Activated CD4-positive, CD25-positive, alpha-beta regulatory T cell treated with anti-CD3 and anti-CD28 coated beads, Interleukin-2, amount 50 U/mL, for 72 hours (primary cell): ENCODE measurements at regions not wholly inside any gene's neighbourhood (a gene's known extent, or its start where the extent isn't known, plus 50 kb on each side); places are given as distances from the start of the nearest gene placed in this dataset.

Source experiments
- DNase-seq: peaks from one replicate; pipeline ENCODE4 v3.0.0; 2021

GRCh38 chr20:6956574-6956973 is 189.1 kb downstream of the BMP2 start:
- DNase-seq: no peak

GRCh38 chr20:6959900-6960312 is 192.4 kb downstream of the BMP2 start:
- DNase-seq: no peak

GRCh38 chr20:6966721-6967120 is 199.2 kb downstream of the BMP2 start:
- DNase-seq: no peak

GRCh38 chr20:6974838-6975237 is 207.4 kb downstream of the BMP2 start:
- no peak for DNase-seq

GRCh38 chr20:6975311-6975710 is 207.8 kb downstream of the BMP2 start:
- no peak for DNase-seq

GRCh38 chr20:6976106-6976900 is 208.8 kb downstream of the BMP2 start:
- no peak for DNase-seq

GRCh38 chr20:6979621-6980020 is 212.1 kb downstream of the BMP2 start:
- DNase-seq: no peak

GRCh38 chr20:6993011-6993410 is 225.5 kb downstream of the BMP2 start:
- no peak for DNase-seq

- no peak for DNase-seq
Observed at GRCh38 chr20:6993511-6993910, 226.0 kb downstream of the BMP2 start.

GRCh38 chr20:6994452-6994851 is 227.0 kb downstream of the BMP2 start:
- DNase-seq: no peak

GRCh38 chr20:6998909-6999308 is 231.4 kb downstream of the BMP2 start:
- DNase-seq: no peak

GRCh38 chr20:6999381-6999780 is 231.9 kb downstream of the BMP2 start:
- DNase-seq: no peak

- DNase-seq: no peak
Observed at GRCh38 chr20:7003598-7003997, 236.1 kb downstream of the BMP2 start.

- DNase-seq: no peak
Observed at GRCh38 chr20:7004801-7005200, 237.3 kb downstream of the BMP2 start.

GRCh38 chr20:7010527-7010926 is 243.0 kb downstream of the BMP2 start:
- no peak for DNase-seq

GRCh38 chr20:7015257-7015656 is 247.8 kb downstream of the BMP2 start:
- DNase-seq: no peak

GRCh38 chr20:7022597-7022996 is 255.1 kb downstream of the BMP2 start:
- DNase-seq: no peak

- DNase-seq: no peak
Observed at GRCh38 chr20:7025635-7026034, 258.1 kb downstream of the BMP2 start.

- no peak for DNase-seq
Observed at GRCh38 chr20:7029019-7029418, 261.5 kb downstream of the BMP2 start.

GRCh38 chr20:7031222-7031621 is 263.7 kb downstream of the BMP2 start:
- no peak for DNase-seq

GRCh38 chr20:7038029-7038428 is 270.5 kb downstream of the BMP2 start:
- no peak for DNase-seq

GRCh38 chr20:7057611-7058010 is 290.1 kb downstream of the BMP2 start:
- DNase-seq: no peak

- DNase-seq: no peak
Observed at GRCh38 chr20:7078804-7079203, 311.3 kb downstream of the BMP2 start.

GRCh38 chr20:7080472-7080871 is 313.0 kb downstream of the BMP2 start:
- DNase-seq: no peak

GRCh38 chr20:7085467-7085866 is 318.0 kb downstream of the BMP2 start:
- DNase-seq: no peak
